GM21723 (cell line): ENCODE measurements at regions not wholly inside any gene's neighbourhood (a gene's known extent, or its start where the extent isn't known, plus 50 kb on each side); places are given as distances from the start of the nearest gene placed in this dataset.
"Not testable (repeated sequence)": the region's sequence is repeated elsewhere in the genome, so short reads cannot be mapped to it uniquely, and the experiment has no call there.

Experiments used
- ATAC-seq: cut with Tn5 transposase; IDR thresholded peaks from one replicate; pipeline ENCODE4 v1.9.1; 2021; ENCODE audit warnings: mild to moderate bottlenecking, moderate library complexity; ENCODE audit not compliant: unreplicated experiment

GRCh38 chr13:80680786-80681366, 339.9 kb upstream of the SPRY2 start:
- ATAC-seq, result no peak

- ATAC-seq, result no peak
Observed at GRCh38 chr13:80679423-80679822, 338.5 kb upstream of the SPRY2 start.

- no peak for ATAC-seq
Observed at GRCh38 chr13:80677227-80677626, 336.3 kb upstream of the SPRY2 start.

- not testable (repeated sequence) for ATAC-seq
Observed at GRCh38 chr13:80675442-80675841, 334.5 kb upstream of the SPRY2 start.

GRCh38 chr13:80671773-80672172, 330.8 kb upstream of the SPRY2 start:
- no peak for ATAC-seq

GRCh38 chr13:80669112-80669511, 328.2 kb upstream of the SPRY2 start:
- no peak for ATAC-seq

GRCh38 chr13:80668452-80668851, 327.5 kb upstream of the SPRY2 start:
- no peak for ATAC-seq

- ATAC-seq, result no peak
Observed at GRCh38 chr13:80666782-80667552, 326.0 kb upstream of the SPRY2 start.

GRCh38 chr13:80665792-80666333, 324.9 kb upstream of the SPRY2 start:
- no peak for ATAC-seq

GRCh38 chr13:80664950-80665349, 324.0 kb upstream of the SPRY2 start:
- no peak for ATAC-seq

GRCh38 chr13:80663788-80664187, 322.9 kb upstream of the SPRY2 start:
- no peak for ATAC-seq

GRCh38 chr13:80658705-80659104, 317.8 kb upstream of the SPRY2 start:
- no peak for ATAC-seq

- no peak for ATAC-seq
Observed at GRCh38 chr13:80656512-80656904, 315.6 kb upstream of the SPRY2 start.

GRCh38 chr13:80655778-80656511, 315.0 kb upstream of the SPRY2 start:
- no peak for ATAC-seq

- ATAC-seq, result no peak
Observed at GRCh38 chr13:80654638-80655249, 313.8 kb upstream of the SPRY2 start.

- no peak for ATAC-seq
Observed at GRCh38 chr13:80649274-80649673, 308.3 kb upstream of the SPRY2 start.

GRCh38 chr13:80642641-80643040, 301.7 kb upstream of the SPRY2 start:
- no peak for ATAC-seq

GRCh38 chr13:80633251-80633650, 292.3 kb upstream of the SPRY2 start:
- ATAC-seq, result no peak

- no peak for ATAC-seq
Observed at GRCh38 chr13:80630685-80631121, 289.8 kb upstream of the SPRY2 start.

- no peak for ATAC-seq
Observed at GRCh38 chr13:80618781-80619180, 277.9 kb upstream of the SPRY2 start.

GRCh38 chr13:80612804-80613203, 271.9 kb upstream of the SPRY2 start:
- ATAC-seq, result no peak
